ENCODE measurements at regions not wholly inside any gene's neighbourhood (a gene's known extent, or its start where the extent isn't known, plus 50 kb on each side); places are given as distances from the start of the nearest gene placed in this dataset.
"Not testable (repeated sequence)": the region's sequence is repeated elsewhere in the genome, so short reads cannot be mapped to it uniquely, and the experiment has no call there.

- not testable (repeated sequence) for H3K27ac Mint-ChIP-seq; H3K36me3 Mint-ChIP-seq; H3K4me3 Mint-ChIP-seq; DNase-seq (ENCODE audit: low spot score in 2 of 2); ATAC-seq; H3K4me1 Mint-ChIP-seq
- H3K9me3 Mint-ChIP-seq, result peaks cover 13% of the 10 kb centered on the region
Observed at GRCh38 chr3:5775100-5775499, 587.6 kb downstream of the EDEM1 start.

DNA sequence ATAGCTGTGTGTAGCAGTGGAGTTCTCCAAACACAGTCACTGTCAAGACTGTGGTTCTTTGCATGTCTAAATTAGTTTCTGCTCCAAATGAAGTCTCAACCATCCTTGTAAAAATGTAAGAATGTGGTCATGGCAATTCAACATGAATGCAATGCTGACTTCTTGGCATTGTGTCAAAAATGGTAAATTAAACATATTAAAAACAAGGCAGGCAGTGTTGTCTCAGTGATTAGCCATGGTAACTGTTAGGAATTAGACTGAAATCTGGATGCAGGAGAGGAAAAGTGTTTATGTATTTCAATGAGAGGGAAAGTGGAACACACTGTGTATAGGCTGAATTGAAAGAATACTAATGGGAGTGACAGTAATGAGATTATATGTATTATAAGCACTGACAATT lies 597.2 kb downstream of the EDEM1 start:
- H3K36me3 Mint-ChIP-seq, result no peaks in the 10 kb centered on the region
- no peak overlapping the region for H3K27ac Mint-ChIP-seq
- no peak overlapping the region for H3K4me3 Mint-ChIP-seq
- ATAC-seq (no peak), DNase-seq (ENCODE audit: low spot score in 2 of 2) (no peak)
- peaks cover 3% of the 10 kb centered on the region for H3K9me3 Mint-ChIP-seq
- no peaks in the 10 kb centered on the region for H3K4me1 Mint-ChIP-seq

DNA sequence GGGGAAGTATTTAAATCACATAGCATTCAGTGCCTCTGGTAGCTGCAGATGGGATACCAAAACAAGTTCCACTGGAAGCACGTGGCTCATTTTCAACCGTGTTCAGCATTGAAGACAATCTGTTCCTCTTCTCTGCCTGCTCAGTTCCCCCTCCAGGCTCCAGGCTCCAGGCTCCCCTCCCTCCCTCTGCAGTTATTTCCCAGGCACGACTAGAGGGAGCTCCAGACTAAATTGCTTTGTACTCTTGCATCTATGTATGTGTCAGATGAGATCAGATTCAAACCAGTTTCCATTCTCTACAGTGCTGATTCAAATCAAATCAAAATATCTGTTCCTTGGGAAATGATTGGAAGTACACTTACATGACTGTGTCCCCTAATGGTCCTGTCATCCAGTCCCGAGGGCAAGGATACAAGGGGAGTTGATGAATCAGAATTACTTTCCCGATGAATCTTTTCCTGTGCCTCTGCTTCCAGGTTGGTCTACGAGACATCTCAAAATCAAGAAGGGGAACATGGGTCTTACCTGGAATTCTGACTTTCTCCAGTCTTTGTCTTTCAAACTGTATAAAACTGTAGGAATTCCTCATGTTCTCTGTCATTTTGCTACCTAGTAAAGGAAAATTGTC lies 600.5 kb downstream of the EDEM1 start:
- peaks cover 5% of the 10 kb centered on the region for H3K9me3 Mint-ChIP-seq
- ATAC-seq (no peak), DNase-seq (ENCODE audit: low spot score in 2 of 2) (no peak)
- H3K4me3 Mint-ChIP-seq, result no peak overlapping the region
- no peaks in the 10 kb centered on the region for H3K4me1 Mint-ChIP-seq
- no peak overlapping the region for H3K27ac Mint-ChIP-seq
- no peaks in the 10 kb centered on the region for H3K36me3 Mint-ChIP-seq

DNA sequence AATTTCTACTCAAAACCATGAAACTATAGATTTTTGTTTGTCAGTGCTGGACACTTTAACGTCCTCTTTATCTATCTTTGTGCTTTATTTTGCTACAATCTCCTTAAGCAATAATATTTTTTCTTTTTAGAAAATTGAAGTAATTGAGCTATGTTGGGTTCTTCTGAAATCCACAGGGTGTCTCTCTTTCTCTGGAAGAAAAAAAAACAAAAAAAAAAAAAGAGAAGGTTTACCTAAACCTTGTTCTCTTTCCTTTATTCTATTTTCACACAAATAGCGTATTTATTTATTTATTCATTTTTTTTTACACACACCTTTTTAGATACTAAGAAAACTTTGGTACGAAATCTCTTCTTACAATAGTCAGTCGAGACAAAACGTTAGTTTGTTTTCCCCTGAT lies 601.0 kb downstream of the EDEM1 start:
- no peak overlapping the region for H3K4me3 Mint-ChIP-seq
- H3K4me1 Mint-ChIP-seq, result no peaks in the 10 kb centered on the region
- no peaks in the 10 kb centered on the region for H3K36me3 Mint-ChIP-seq
- no peak for DNase-seq (ENCODE audit: low spot score in 2 of 2)
- peaks cover 2% of the 10 kb centered on the region for H3K9me3 Mint-ChIP-seq
- ATAC-seq, result no peak
- no peak overlapping the region for H3K27ac Mint-ChIP-seq

DNA sequence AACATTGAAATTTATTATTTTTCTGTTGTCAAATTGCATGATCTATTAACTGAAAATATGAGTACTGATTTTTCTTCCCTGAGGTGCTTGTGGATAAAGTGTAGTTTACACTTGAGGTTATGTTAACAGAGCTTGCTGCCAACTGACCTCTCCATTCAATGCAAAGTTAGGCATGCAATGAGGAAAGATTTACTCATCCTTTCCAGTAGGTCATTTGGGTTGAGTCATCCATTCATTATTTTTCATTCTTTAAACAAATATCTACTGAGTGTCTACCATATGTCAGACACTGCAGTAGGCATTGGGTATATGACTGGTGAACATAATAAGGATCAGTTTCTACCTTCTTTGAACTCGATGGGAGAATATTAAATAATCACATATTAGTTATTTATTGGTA lies 604.1 kb downstream of the EDEM1 start:
- Mint-ChIP-seq H3K9me3 (peaks cover 2% of the 10 kb centered on the region), H3K4me1 (no peaks in the 10 kb centered on the region), H3K36me3 (no peaks in the 10 kb centered on the region), H3K4me3 (no peak overlapping the region), H3K27ac (no peak overlapping the region)
- DNase-seq (ENCODE audit: low spot score in 2 of 2), result no peak
- ATAC-seq, result no peak

DNA sequence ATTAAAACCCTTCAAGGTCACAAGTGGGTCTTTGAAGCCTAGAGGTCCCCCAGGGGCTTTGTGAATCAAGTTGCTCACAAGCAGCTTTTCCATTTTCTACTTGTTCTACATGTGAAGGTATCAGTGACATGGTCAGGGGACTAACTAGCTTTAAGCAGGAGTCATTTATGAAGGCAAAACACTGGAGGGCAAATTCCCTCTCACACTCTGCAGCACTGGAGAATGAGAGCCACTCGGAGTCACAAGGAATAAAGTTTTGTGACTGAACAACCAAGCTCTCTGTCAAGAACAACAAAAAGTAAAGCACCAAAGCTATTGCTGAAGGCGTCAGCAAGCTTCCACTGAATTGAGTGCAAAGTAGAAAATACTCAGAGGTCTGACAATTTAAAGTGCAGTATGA lies 609.0 kb downstream of the EDEM1 start:
- no peak for ATAC-seq
- no peak for DNase-seq (ENCODE audit: low spot score in 2 of 2)
- Mint-ChIP-seq H3K4me3 (no peak overlapping the region), H3K36me3 (no peaks in the 10 kb centered on the region), H3K4me1 (no peaks in the 10 kb centered on the region), H3K27ac (no peak overlapping the region), H3K9me3 (peaks cover 3% of the 10 kb centered on the region)

- DNase-seq (ENCODE audit: low spot score in 2 of 2) (no peak), ATAC-seq (no peak)
- Mint-ChIP-seq H3K9me3 (peaks cover 3% of the 10 kb centered on the region), H3K4me3 (no peak overlapping the region), H3K36me3 (no peaks in the 10 kb centered on the region), H3K4me1 (no peaks in the 10 kb centered on the region), H3K27ac (no peak overlapping the region)
Observed at GRCh38 chr3:5798809-5799208, 611.3 kb downstream of the EDEM1 start.

- Mint-ChIP-seq H3K36me3 (no peaks in the 10 kb centered on the region), H3K4me3 (no peak overlapping the region), H3K9me3 (peaks cover 3% of the 10 kb centered on the region), H3K4me1 (no peaks in the 10 kb centered on the region), H3K27ac (no peak overlapping the region)
- no peak for ATAC-seq
- no peak for DNase-seq (ENCODE audit: low spot score in 2 of 2)
Observed at GRCh38 chr3:5799398-5799797, 611.9 kb downstream of the EDEM1 start.

DNA sequence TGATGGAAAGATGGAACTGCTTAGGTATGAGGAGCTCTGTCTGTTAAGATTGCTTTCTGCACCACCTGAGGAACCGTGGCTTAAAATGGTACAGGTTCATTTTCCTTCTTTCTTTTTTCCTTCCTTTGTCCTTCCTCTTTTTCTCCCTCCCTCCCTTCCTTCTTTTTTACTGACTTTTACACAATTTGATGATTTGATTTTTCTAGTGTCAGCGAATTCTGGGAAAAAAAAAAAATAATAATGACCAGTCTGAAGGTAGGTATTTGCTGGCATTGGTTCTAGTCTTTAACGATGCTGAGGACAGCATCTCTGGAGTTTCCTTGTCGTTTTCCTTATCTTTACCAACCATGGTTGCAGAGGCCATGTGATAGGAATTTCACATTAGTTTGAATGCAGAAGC lies 613.5 kb downstream of the EDEM1 start:
- no peaks in the 10 kb centered on the region for H3K4me1 Mint-ChIP-seq
- no peak overlapping the region for H3K4me3 Mint-ChIP-seq
- DNase-seq (ENCODE audit: low spot score in 2 of 2), result no peak
- H3K36me3 Mint-ChIP-seq, result no peaks in the 10 kb centered on the region
- peaks cover 3% of the 10 kb centered on the region for H3K9me3 Mint-ChIP-seq
- no peak for ATAC-seq
- no peak overlapping the region for H3K27ac Mint-ChIP-seq

- Mint-ChIP-seq H3K36me3 (no peaks in the 10 kb centered on the region), H3K4me3 (no peak overlapping the region), H3K27ac (no peak overlapping the region), H3K9me3 (no peaks in the 10 kb centered on the region), H3K4me1 (no peaks in the 10 kb centered on the region)
- DNase-seq (ENCODE audit: low spot score in 2 of 2) (no peak), ATAC-seq (no peak)
Observed at GRCh38 chr3:5806192-5806591, 618.7 kb downstream of the EDEM1 start.

DNA sequence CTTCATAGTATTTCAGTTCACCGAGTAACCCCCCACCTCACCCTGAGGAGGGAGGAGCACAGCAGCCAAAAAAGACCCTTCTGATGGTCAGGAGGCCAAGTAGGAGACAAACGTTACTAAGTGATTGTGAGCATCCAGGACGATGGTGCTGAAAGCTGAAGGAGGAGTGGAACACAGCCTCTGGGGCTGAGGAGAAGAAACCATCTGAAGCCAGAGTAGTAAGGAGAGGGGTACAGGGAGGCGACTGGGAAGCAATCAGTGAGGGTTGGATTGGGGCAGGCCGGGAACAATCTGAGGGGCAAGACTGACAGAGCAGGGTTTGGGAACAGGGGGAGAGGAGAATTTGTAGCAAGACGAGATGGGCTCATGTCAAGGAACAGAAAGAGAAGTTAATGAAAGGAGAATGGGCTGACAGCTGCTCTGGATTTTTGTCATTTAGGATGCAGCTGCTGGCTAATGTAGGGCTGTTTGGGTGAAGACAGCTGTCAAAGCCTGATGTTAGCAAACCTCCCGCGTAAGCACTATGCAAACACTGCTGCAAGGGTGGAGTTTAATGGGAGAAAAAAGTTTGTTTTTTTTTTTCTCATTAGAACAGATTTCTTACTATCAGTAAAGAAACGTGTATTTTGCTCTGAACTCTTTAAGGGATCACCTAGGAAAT lies 622.2 kb downstream of the EDEM1 start:
- no peak for DNase-seq (ENCODE audit: low spot score in 2 of 2)
- no peaks in the 10 kb centered on the region for H3K4me1 Mint-ChIP-seq
- no peak overlapping the region for H3K4me3 Mint-ChIP-seq
- no peaks in the 10 kb centered on the region for H3K36me3 Mint-ChIP-seq
- H3K9me3 Mint-ChIP-seq, result no peaks in the 10 kb centered on the region
- no peak for ATAC-seq
- no peak overlapping the region for H3K27ac Mint-ChIP-seq

- ATAC-seq, result no peak
- no peak overlapping the region for H3K4me3 Mint-ChIP-seq
Observed at GRCh38 chr3:5811016-5811415, 623.5 kb downstream of the EDEM1 start.

DNA sequence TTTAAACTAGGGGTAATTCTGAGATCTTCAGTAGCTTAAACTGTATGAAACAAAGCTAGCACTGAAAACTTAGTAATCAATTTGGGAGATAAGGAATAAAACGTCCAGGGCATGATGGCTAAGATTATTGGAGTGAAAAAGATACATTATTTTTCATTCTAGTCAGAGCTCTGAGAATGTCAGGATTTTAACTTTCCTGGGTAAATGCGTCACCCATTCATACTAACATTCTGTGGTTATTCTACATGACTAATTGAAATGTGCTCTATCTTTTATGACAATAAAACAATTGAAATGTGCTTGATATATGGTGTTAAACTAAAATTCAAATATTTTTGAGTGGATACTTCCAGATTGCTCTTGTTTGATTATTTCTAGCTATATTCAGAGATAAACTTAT lies 626.0 kb downstream of the EDEM1 start:
- no peak for ATAC-seq
- Mint-ChIP-seq H3K4me3 (no peak overlapping the region), H3K27ac (no peak overlapping the region), H3K36me3 (no peaks in the 10 kb centered on the region), H3K4me1 (no peaks in the 10 kb centered on the region), H3K9me3 (peaks cover 2% of the 10 kb centered on the region)
- DNase-seq (ENCODE audit: low spot score in 2 of 2), result no peak

More at GRCh38 chr3:5811016-5811415, 623.5 kb downstream of the EDEM1 start:
- no peak overlapping the region for H3K27ac Mint-ChIP-seq
- no peak for DNase-seq (ENCODE audit: low spot score in 2 of 2)
- H3K9me3 Mint-ChIP-seq, result peaks cover under 1% of the 10 kb centered on the region
- H3K4me1 Mint-ChIP-seq, result no peaks in the 10 kb centered on the region
- no peaks in the 10 kb centered on the region for H3K36me3 Mint-ChIP-seq

DNA sequence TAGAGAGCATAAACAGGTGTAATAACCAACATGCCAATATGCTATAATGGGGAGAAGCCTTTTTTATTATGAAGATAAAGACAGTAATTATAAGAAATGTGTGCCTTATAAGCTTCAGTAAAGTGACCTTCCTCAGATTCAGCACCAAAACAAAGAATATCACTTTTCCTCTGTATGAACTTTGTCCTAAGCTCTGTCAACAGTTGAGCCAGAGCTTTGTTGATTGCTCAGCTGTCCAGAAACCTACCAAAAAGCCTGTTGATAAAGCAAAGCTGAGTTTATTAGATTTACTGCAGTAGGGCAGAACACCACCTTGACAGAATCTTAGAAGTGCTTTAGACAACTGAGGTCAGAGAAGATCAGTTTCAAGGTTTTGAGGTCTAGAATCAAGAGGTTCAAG lies 635.3 kb downstream of the EDEM1 start:
- DNase-seq (ENCODE audit: low spot score in 2 of 2), result no peak
- peaks cover 1% of the 10 kb centered on the region for H3K9me3 Mint-ChIP-seq

GRCh38 chr3:5826467-5826866 lies 639.0 kb downstream of the EDEM1 start:
- DNase-seq (ENCODE audit: low spot score in 2 of 2), result no peak
- no peak overlapping the region for H3K27ac Mint-ChIP-seq
- no peak for ATAC-seq
- H3K36me3 Mint-ChIP-seq, result no peaks in the 10 kb centered on the region
- no peaks in the 10 kb centered on the region for H3K4me1 Mint-ChIP-seq
- H3K4me3 Mint-ChIP-seq, result no peak overlapping the region
- H3K9me3 Mint-ChIP-seq, result peaks cover 7% of the 10 kb centered on the region

More for the DNA sequence above, 635.3 kb downstream of the EDEM1 start:
- no peaks in the 10 kb centered on the region for H3K4me1 Mint-ChIP-seq
- no peak overlapping the region for H3K4me3 Mint-ChIP-seq
- no peak for ATAC-seq
- H3K36me3 Mint-ChIP-seq, result no peaks in the 10 kb centered on the region
- H3K27ac Mint-ChIP-seq, result no peak overlapping the region

DNA sequence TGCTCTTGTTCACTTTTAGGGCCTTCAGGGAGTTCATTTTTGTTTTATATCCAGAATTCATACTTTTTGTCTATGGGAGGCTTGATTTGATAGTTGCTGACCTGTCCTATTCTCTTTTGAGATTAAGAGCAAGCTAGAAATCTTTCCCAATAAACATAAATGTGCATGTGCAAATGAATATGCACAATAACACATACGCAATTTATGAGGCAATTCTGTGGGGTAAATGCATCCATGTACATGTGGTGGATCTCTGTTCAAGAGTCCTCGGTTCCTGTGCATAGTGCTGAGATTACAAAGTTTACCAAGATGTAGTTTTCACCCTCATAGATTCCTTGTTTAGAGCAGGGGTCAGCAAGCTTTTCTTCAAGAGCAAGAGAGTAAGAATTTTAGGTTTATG lies 640.7 kb downstream of the EDEM1 start:
- peaks cover 9% of the 10 kb centered on the region for H3K9me3 Mint-ChIP-seq
- H3K4me1 Mint-ChIP-seq, result no peaks in the 10 kb centered on the region
- H3K36me3 Mint-ChIP-seq, result no peaks in the 10 kb centered on the region
- no peak for ATAC-seq
- H3K27ac Mint-ChIP-seq, result no peak overlapping the region
- H3K4me3 Mint-ChIP-seq, result no peak overlapping the region
- DNase-seq (ENCODE audit: low spot score in 2 of 2), result no peak
